Activated CD4-positive, CD25-positive, alpha-beta regulatory T cell treated with anti-CD3 and anti-CD28 coated beads, Interleukin-2, amount 50 U/mL, for 24 hours (primary cell): ENCODE measurements at regions not wholly inside any gene's neighbourhood (a gene's known extent, or its start where the extent isn't known, plus 50 kb on each side); places are given as distances from the start of the nearest gene placed in this dataset.

ENCODE experiments used
- ATAC-seq, 2 donors: fragments of 150-1000 bp; cut with Tn5 transposase; one replicate each; pipeline ENCODE4 v1.10.0; 2021; ENCODE audit warnings: mild to moderate bottlenecking in 1 of 2, moderate library complexity in 1 of 2

DNA sequence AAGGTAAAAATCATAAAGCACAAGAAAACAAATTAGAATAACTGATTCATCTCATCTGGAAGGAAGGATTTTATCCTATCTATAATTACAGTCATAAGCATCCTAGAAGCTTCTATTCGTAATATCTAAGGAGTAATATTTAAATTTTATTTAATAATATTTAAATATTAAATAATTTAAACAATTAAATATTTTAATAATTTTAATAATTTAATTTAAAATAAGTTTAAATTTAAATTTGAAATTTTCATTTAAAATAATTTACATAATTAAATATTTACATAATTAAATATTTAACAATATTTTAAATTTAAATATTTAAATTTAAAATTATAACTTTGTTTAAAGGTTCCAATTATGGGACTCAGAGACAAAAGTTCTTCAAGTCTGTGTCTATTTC, 127.5 kb upstream of the GK2 start:
- no peak for ATAC-seq

DNA sequence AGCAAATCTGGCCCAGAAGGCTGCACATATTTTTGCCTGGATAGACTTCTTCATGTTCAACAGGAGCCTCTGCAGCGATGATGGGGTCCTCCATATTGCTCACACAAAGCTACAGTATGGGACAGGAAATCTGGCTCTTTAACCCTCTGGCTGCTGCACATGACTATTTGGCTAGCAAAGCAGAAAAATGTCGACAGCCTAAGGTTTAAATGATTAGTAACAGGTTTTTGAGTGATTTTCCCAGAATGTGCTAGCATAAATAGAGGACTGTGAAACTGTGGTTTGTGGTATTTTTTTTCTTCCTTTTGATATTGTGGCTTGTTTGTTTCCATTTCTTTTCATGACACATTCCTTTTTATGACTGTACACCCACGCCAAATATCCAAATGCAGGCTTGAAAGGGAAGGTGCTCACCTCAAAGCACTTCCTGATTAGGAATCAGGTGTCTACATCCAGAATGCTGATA, 120.2 kb upstream of the GK2 start:
- peak in 1 of 2 donors; percentile 46 for ATAC-seq

DNA sequence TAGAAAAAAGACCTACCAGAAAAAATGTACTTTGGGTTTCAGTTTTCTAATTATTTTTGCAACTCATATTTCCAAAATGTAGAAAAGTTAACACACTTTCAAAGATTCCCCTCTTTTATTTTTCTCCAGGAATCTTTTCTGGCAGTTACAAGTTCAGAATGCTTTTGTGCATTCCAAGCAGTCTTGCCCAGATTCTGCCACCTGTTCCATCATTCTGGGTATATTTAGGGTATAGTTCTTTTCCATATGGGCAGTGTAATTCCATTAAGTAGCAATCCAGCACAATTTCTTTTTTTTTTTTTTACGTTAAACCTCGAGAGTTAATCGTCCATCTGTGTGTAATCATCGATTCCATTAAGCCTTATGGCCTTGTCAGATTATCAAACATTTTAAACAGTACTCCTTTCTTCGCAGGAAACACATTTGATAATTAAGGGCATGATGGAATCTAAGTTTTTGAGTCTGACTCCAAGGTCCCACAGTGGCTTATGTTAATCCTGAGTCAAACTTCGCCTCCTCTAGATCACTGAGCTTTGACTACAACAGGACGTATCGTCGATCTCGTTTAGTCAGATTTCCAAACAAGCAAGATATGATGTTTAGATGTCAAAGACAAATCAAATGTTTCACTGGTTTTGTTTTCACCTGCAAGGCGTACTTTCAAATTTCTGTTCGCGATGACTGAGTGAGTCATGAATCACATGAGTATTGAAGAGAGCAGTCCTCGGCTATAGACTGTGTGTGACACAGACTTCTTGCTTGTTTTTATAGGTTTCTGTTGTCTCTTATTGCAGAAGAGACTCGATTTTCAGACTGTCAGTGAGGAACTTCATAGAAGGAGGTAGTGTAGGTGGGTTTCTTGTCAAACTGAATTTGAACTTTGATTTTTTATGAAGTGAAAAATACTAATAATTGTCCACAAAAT, 118.9 kb upstream of the GK2 start:
- ATAC-seq = peak; percentile 46 to 67

- no peak for ATAC-seq
Observed at GRCh38 chr4:79516114-79516513, 108.1 kb upstream of the GK2 start.

GRCh38 chr4:79514621-79515329, 106.7 kb upstream of the GK2 start:
- no peak for ATAC-seq

DNA sequence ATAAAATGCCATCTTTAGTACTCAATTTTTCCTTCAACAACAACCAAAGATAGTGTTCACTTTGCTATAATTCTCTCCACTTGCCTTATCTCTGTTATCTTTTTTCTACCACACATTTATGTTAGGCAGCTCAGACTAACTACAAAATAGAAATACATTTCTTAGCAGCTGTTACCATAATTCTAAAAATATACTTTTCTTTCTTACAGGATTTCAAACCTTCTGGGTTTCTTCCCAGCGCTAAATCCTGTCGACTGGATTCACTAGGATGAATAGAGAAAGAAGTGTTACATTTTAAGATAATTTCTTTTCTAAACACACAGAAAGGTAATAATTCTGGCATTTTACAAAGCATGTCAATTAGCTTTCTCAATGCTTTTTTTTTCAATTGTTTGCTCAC, 105.5 kb upstream of the GK2 start:
- no peak for ATAC-seq

DNA sequence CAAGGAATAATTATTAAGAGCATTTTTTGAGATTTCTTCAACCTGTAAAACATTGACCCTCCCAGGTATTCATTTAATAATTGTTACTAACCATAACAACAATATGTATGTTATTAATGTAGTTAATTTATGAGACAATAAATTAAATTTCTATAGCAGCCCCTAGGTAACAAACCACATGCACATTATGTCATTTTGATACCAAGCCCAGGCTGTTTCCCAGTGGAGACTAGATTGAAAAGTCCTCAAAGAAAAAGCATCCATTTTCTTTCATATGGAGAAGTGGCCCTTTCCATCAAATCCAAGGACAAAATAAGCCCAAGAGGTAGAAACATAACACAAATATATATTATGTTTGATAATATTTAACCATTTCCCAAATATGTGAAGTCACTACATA, 104.3 kb upstream of the GK2 start:
- no peak for ATAC-seq

DNA sequence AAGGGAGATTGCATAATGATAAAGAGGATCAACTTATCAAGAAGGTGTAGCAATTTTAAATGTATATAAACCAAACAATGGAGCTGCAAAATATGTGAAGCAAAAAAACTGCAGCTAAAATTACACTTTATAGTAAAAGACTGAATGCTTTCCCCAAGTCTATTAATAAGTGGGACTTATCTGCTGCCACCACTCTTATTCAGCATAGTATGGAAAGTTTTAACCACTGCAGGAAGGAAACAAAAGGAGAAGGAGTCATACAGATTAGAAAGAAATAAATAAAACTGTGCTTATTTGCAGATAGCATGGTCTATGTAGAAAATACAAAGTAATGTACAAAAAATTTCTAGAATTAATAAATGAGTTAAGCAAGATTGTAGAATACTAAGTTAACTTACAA, 94.1 kb upstream of the GK2 start:
- ATAC-seq = no peak

- no peak for ATAC-seq
Observed at GRCh38 chr4:79498282-79498681, 90.3 kb upstream of the GK2 start.

DNA sequence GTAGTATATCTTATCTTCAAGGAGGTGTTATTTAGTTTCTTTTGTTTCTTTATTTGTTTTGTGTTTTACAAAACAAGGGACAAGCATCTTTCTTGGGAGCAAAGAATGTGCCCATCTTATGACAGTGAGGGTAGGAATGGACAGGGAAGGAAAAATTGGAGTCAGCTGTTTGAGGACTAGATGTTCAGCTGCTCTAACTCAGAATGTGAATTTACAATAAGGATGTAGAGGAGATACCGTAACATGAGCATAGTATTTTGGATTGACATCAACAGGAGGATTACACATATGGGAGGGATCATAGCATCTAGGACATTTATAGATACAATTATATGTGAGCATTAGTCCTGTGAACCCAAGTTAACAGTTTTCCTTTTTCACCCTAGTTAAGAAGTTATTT, 89.0 kb upstream of the GK2 start:
- ATAC-seq = no peak

GRCh38 chr4:79495447-79495846, 87.4 kb upstream of the GK2 start:
- no peak for ATAC-seq

GRCh38 chr4:79492148-79492547, 84.1 kb upstream of the GK2 start:
- ATAC-seq = no peak

GRCh38 chr4:79489506-79489905, 81.5 kb upstream of the GK2 start:
- ATAC-seq = no peak

GRCh38 chr4:79476196-79476595, 68.2 kb upstream of the GK2 start:
- ATAC-seq = no peak

DNA sequence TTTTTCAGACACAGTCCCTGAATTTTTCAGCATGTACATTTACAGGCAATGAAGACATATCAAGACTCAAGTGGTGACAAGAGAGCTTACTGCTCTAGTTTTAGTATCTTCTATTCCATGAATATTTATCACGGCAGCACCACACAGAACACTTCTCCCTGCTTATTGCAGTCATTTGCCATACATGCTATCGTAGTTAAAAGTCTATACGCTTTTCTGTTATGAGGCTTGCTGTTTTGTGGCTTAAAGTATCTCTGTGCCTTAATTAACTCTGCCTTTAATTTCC, 65.4 kb upstream of the GK2 start:
- ATAC-seq = no peak

DNA sequence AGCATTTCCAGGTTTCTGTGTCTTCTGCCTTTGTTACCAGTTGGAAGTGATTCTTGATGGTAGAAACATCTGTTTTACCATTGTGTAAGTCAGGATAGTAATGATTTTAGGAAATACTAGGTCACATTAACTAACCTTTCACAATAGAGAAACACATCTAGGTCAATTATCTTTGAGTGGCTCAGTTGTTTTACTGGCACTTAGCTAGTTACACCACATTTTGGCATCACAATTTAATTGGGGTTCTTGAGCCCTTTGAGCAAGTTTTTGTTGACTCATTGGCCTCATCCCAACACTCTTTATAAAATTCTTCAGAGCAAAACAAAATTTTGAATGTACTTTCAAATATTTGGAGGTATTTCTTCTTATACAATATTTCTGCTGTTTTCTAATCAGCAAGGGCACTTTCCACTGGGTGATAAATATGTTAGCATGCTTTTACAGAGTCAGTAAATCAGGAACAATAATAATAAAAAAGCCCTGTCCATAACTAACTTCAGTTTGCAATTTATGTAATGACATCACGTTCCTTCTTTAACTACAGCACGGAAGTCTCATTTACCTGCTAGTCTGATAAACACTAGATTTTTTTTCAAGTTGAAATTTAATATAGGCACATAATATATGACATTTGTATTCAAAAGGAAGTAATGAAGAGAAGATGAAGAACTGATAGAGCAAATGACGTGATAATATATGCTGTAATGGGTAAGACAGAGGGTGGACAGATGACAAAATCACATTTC, 64.8 kb upstream of the GK2 start:
- ATAC-seq = no peak

DNA sequence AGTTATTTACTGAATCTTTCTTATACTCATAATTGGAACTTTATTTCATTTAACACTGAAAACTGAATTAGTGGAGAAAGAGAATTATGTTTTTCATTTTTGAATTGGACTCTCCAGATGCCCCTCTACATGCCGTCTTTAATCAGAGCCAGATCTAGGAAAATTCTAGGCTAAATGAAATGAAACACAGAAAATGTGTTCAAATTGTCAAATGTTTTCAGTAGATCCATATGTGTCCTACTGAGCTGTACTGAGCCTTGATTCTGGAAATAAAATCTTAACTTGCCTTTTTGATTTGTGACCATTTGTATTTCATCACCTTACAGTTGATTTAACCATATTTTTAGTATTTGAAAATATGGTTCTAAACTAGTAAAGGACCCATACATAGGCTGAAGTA, 64.0 kb upstream of the GK2 start:
- ATAC-seq = no peak

DNA sequence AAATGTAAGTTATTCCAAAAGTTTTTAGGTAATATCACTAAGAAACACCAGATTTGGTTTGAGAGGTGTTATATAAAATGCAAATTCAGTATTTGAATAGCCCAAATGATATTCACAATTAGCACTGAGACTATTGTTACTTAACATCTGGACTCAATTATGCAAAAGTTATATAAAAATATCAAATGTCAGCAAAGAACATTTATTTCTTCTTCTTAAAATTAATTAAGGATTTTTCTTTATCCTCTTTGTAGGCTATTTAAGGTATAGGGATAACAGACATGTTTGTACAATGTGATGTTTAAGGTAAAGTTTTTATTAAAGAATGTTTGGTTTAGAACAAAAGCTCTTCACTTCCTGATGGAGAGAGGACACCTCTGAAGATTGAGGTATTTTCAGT, 63.3 kb upstream of the GK2 start:
- ATAC-seq = no peak

DNA sequence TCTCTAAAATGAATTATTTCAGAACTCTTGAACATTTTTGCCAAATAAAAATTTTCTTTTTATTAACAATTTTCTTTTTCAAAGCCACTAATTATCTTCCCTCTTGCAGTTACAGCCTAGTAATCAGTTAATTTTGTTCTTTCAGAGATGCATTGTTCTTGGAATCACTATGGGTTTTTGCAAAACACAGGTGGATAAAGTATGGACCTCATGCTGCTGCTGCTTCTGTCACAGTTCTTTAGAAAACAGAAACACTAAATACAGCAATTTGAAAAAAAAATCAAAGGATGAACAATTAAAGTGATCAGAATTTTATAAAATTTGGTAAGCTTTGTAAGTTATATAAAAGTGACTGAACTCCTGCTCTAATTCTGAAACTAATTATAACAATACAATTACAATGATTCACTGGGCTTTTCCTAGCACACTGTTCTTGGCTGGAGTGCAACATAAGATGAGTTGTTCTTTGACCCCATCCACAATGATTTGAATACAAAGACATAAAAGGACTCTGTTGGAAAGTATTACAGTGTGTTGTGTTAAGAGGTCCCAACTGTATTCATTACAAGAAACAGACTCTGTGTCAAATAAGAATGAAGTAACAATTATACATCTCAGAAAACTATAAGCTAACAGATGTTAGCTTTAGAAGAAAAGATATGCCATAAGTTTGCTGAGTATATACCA, 59.4 kb upstream of the GK2 start:
- no peak for ATAC-seq

- no peak for ATAC-seq
Observed at GRCh38 chr4:79466621-79467020, 58.6 kb upstream of the GK2 start.
